Transverse colon (tissue), 3 donors: ENCODE measurements at regions not wholly inside any gene's neighbourhood (a gene's known extent, or its start where the extent isn't known, plus 50 kb on each side); places are given as distances from the start of the nearest gene placed in this dataset.

Source experiments
- POLR2A ChIP-seq: fragments of 450-650 bp; IDR thresholded peaks from one replicate; pipeline ENCODE4 v1.6.1; 2016; ENCODE audit warnings: antibody characterized with exemption, mild to moderate bottlenecking, moderate library complexity
- TF ChIP-seq, protein P1 (sequence below), 5 experiments: fragments of 200-600 bp in 3 of 5; fragments of 450-650 bp in 2 of 5; sonication (generic) in 3 of 5; IDR thresholded peaks; 1 replicate in 2 of 5; 2 replicates in 3 of 5; pipeline ENCODE4 v1.5.1; 2016 to 2017; ENCODE audit warnings: antibody characterized with exemption in 5 of 5, inconsistent platforms in 3 of 5, mild to moderate bottlenecking in 2 of 5, moderate library complexity in 1 of 5

DNA sequence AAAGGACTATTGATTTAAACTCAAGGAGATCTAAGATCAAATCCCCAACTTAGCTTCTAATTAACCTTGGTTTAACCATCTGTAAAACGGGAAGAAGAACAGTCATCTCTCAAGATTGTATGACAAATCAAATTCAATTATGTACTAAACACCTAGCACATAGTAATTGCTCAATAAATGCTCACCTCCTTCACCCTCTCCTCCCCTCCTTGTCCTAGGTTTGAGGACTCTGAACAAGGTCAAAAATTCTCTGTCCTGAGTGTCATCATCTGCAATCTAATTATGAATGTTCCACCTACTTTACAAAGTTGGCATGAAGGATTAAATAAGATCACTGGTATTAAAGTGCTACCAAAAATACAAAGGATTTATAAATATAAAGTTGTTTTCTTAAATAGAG, 320.1 kb upstream of the PPARGC1A start:
- TF ChIP-seq, protein P1, sequence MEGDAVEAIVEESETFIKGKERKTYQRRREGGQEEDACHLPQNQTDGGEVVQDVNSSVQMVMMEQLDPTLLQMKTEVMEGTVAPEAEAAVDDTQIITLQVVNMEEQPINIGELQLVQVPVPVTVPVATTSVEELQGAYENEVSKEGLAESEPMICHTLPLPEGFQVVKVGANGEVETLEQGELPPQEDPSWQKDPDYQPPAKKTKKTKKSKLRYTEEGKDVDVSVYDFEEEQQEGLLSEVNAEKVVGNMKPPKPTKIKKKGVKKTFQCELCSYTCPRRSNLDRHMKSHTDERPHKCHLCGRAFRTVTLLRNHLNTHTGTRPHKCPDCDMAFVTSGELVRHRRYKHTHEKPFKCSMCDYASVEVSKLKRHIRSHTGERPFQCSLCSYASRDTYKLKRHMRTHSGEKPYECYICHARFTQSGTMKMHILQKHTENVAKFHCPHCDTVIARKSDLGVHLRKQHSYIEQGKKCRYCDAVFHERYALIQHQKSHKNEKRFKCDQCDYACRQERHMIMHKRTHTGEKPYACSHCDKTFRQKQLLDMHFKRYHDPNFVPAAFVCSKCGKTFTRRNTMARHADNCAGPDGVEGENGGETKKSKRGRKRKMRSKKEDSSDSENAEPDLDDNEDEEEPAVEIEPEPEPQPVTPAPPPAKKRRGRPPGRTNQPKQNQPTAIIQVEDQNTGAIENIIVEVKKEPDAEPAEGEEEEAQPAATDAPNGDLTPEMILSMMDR (IDR thresholded peaks at IDR 0.05) = no peak
- TF ChIP-seq POLR2A = no peak
